Gastrocnemius medialis (tissue), 4 donors: ENCODE measurements at regions not wholly inside any gene's neighbourhood (a gene's known extent, or its start where the extent isn't known, plus 50 kb on each side); places are given as distances from the start of the nearest gene placed in this dataset.

Experiments
- ATAC-seq, 2 donors: fragments of 150-250 bp; one replicate each; pipeline ENCODE4 v1.9.1; 2016
- DNase-seq, 2 donors: peaks; one replicate each; pipeline ENCODE4 v3.0.0-alpha.2; 2019
- H3K27ac ChIP-seq, 4 donors: fragments of 200-600 bp; sonication (generic); 1 replicate in 1 of 4; 2 replicates in 3 of 4; pipeline ENCODE4 v1.5.1; 2016 to 2018; ENCODE audit warnings: mild to moderate bottlenecking in 2 of 4, moderate library complexity in 1 of 4
- H3K27me3 ChIP-seq, 3 donors: fragments of 200-600 bp; sonication (generic) in 2 of 3; 1 replicate in 1 of 3; 2 replicates in 2 of 3; pipeline versions ENCODE4 v1.5.1 to v1.6.0; 2016 to 2019; ENCODE audit warnings: mild to moderate bottlenecking in 1 of 3, moderate library complexity in 1 of 3
- H3K36me3 ChIP-seq, 2 donors: fragments of 200-600 bp; sonication (generic) in 1 of 2; one replicate each; pipeline ENCODE4 v1.5.1; 2017 to 2018
- H3K4me1 ChIP-seq, 2 donors: fragments of 200-600 bp; sonication (generic) in 1 of 2; one replicate each; pipeline ENCODE4 v1.5.1; 2016 to 2017; ENCODE audit warnings: mild to moderate bottlenecking in 2 of 2
- H3K4me3 ChIP-seq, 4 donors: fragments of 200-600 bp; sonication (generic) in 3 of 4; 1 replicate in 1 of 4; 2 replicates in 3 of 4; pipeline ENCODE4 v1.5.1; 2016 to 2019; ENCODE audit warnings: mild to moderate bottlenecking in 2 of 4
- H3K9me3 ChIP-seq, 3 donors: fragments of 200-600 bp; sonication (generic) in 2 of 3; 1 replicate in 1 of 3; 2 replicates in 2 of 3; pipeline ENCODE4 v1.5.1; 2016 to 2019
- CTCF ChIP-seq, 5 experiments: fragments of 450-650 bp in 3 of 5; fragments of 200-600 bp in 2 of 5; sonication (generic) in 2 of 5; IDR thresholded peaks in 4 of 5; conservative IDR thresholded peaks in 1 of 5; 1 replicate in 4 of 5; 2 replicates in 1 of 5; pipeline ENCODE4 v1.5.1; 2016 to 2019; ENCODE audit warnings: antibody characterized with exemption in 5 of 5, mild to moderate bottlenecking in 3 of 5, moderate library complexity in 3 of 5
- POLR2A ChIP-seq, 2 donors: fragments of 450-650 bp; IDR thresholded peaks; one replicate each; pipeline ENCODE4 v1.6.1; 2017; ENCODE audit warnings: antibody characterized with exemption in 2 of 2, mild to moderate bottlenecking in 2 of 2, moderate library complexity in 2 of 2
- in situ Hi-C, 4 donors: fragments of 200-750 bp; cut with MboI; loops; one replicate each; pipeline versions ENCODE4 v1.15.0 to v1.8.0; 2017; ENCODE audit warnings: low sequenced_read_pairs in 4 of 4
- intact Hi-C: fragments of 100-400 bp; cut with DNase I; formaldehyde crosslinking; loops from one replicate; pipeline ENCODE4 v1.15.1; 2023; ENCODE audit warnings: low total_unique reads

DNA sequence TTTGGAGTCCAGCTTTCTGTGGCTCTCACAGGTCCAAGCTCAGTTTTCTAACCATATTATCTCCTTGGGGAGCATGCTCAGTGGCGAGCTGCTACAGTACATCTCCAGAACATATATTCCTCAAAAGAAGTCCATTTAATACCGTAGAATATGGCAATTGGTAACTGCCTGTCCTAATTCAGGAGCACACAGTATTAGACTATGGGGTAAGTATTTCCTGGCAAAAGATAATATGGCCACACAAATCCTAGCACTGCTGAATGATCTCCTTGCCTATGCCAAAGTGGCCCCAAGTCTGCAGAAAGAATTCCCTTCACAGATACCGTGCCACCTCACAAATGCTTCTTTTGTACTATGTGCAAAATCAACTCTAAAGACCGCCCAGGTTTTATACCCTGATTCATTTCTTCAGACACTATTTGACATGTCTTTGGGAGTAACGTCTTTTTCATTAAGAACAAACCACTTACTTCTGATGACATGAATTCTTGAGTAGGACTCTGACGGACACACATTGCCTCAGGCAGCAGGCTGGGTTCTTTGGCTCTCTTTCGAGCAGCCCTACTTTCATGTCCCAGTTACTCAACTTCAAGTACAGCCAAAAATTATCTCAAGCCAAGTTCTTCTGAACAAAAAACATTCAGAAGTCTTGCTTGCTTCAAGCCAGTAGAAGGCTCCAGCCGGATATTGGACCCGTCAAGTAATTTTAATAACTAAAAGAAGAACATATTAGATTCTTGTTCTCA, 368.3 kb upstream of the DCBLD2 start:
- no peak for TF ChIP-seq CTCF (IDR thresholded peaks at IDR 0.05 in 4 of 5, conservative IDR thresholded peaks at IDR 0.05 in 1 of 5)
- no peak for TF ChIP-seq POLR2A (IDR thresholded peaks at IDR 0.05)
- in situ Hi-C loops (no loop called here), intact Hi-C loops (no loop called here)
- Histone ChIP-seq H3K4me3 (no peak overlapping the region), H3K9me3 (no peaks in the 10 kb centered on the region), H3K27me3 (no peaks in the 10 kb centered on the region), H3K4me1 (no peaks in the 10 kb centered on the region), H3K27ac (no peak overlapping the region), H3K36me3 (no peaks in the 10 kb centered on the region)
- DNase-seq: peak in 1 of 2 donors; percentile 40
- peak; percentile 33 to 64 for ATAC-seq

- no peaks in the 10 kb centered on the region for H3K9me3 ChIP-seq
- H3K4me3 ChIP-seq: no peak overlapping the region
- H3K27me3 ChIP-seq: no peaks in the 10 kb centered on the region
- H3K27ac ChIP-seq: no peak overlapping the region
- in situ Hi-C loops (no loop called here), intact Hi-C loops (no loop called here)
- TF ChIP-seq CTCF (IDR thresholded peaks at IDR 0.05 in 4 of 5, conservative IDR thresholded peaks at IDR 0.05 in 1 of 5) (no peak), POLR2A (IDR thresholded peaks at IDR 0.05) (no peak)
- ATAC-seq: no peak
- H3K36me3 ChIP-seq: no peaks in the 10 kb centered on the region
- DNase-seq: no peak
- no peaks in the 10 kb centered on the region for H3K4me1 ChIP-seq
Measured at GRCh38 chr3:99256788-99257187, 355.3 kb upstream of the DCBLD2 start.

DNA sequence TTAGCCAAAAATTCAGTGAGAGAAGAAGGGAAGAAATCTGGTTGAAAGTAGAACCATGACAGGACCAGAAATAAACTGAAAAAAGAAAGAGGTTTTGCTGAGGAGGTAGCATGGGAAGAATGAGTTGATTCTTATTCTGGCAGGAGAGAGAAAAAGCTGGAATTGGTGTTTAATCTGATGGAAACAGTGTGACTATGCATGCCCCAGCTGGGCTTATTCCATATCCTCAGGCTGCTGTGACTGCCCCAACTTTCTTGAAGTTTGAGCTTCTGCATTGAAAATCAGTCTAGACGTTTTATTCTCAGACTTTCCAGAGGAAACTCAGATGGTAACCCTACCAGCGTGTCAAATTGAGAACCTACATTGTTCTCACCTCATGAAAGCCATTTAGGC, 352.5 kb upstream of the DCBLD2 start:
- TF ChIP-seq POLR2A (IDR thresholded peaks at IDR 0.05) (no peak), CTCF (IDR thresholded peaks at IDR 0.05 in 4 of 5, conservative IDR thresholded peaks at IDR 0.05 in 1 of 5) (no peak)
- ATAC-seq (no peak), DNase-seq (no peak)
- in situ Hi-C loops (no loop called here), intact Hi-C loops (no loop called here)
- Histone ChIP-seq H3K27me3 (no peaks in the 10 kb centered on the region), H3K4me1 (no peaks in the 10 kb centered on the region), H3K27ac (no peak overlapping the region), H3K9me3 (no peaks in the 10 kb centered on the region), H3K36me3 (no peaks in the 10 kb centered on the region), H3K4me3 (no peak overlapping the region)

GRCh38 chr3:99250821-99251355, 349.4 kb upstream of the DCBLD2 start:
- Histone ChIP-seq H3K27ac (no peak overlapping the region), H3K4me1 (no peaks in the 10 kb centered on the region), H3K4me3 (no peak overlapping the region), H3K36me3 (no peaks in the 10 kb centered on the region), H3K9me3 (no peaks in the 10 kb centered on the region), H3K27me3 (no peaks in the 10 kb centered on the region)
- in situ Hi-C loops: no loop called here
- TF ChIP-seq CTCF (IDR thresholded peaks at IDR 0.05 in 4 of 5, conservative IDR thresholded peaks at IDR 0.05 in 1 of 5): no peak
- no peak for TF ChIP-seq POLR2A (IDR thresholded peaks at IDR 0.05)
- ATAC-seq (no peak), DNase-seq (no peak)
- intact Hi-C loops: no loop called here
